ENCODE measurements at regions not wholly inside any gene's neighbourhood (a gene's known extent, or its start where the extent isn't known, plus 50 kb on each side); places are given as distances from the start of the nearest gene placed in this dataset.

- no peak for TF ChIP-seq NFXL1 (IDR thresholded peaks at IDR 0.05; ENCODE audit: borderline replicate concordance)
- no peak for TF ChIP-seq FOS (IDR thresholded peaks at IDR 0.05; ENCODE audit: borderline replicate concordance, extremely low read depth, insufficient read length)
- no peak for TF ChIP-seq TARDBP (IDR thresholded peaks at IDR 0.05; ENCODE audit: borderline replicate concordance)
- no peak for TF ChIP-seq RBBP5 (conservative IDR thresholded peaks at IDR 0.05)
- no peak for TF ChIP-seq HCFC1 (IDR thresholded peaks at IDR 0.05; ENCODE audit: low read length)
- TF ChIP-seq ZNF622 (IDR thresholded peaks at IDR 0.05) = no peak
- no peak for TF ChIP-seq IKZF2 (IDR thresholded peaks at IDR 0.05)
- intact Hi-C loops (cut with micrococcal nuclease; ENCODE audit: unreplicated experiment) (no loop called here), in situ Hi-C loops (cut with MboI) (no loop called here)
- Histone ChIP-seq H3K79me2 (ENCODE audit: control insufficient read depth, insufficient read depth, low read length) (no peaks in the 10 kb centered on the region), H3K27me3 (replicated peaks in 1 of 2; ENCODE audit: control insufficient read depth in 2 of 2, insufficient read depth in 2 of 2, low read length in 1 of 2) (no peaks in the 10 kb centered on the region), H3K36me3 (ENCODE audit: control insufficient read depth in 2 of 2, insufficient read depth in 2 of 2, low read length in 1 of 2) (no peaks in the 10 kb centered on the region), H3K4me3 (no peak overlapping the region), H3K4me2 (ENCODE audit: control insufficient read depth, insufficient read depth) (no peak overlapping the region), H2AFZ (ENCODE audit: control insufficient read depth, low read depth, low read length) (no peak overlapping the region), H4K20me1 (ENCODE audit: control insufficient read depth, insufficient read depth) (no peaks in the 10 kb centered on the region), H3K9ac (ENCODE audit: control insufficient read depth, insufficient read depth, low read length) (no peak overlapping the region), H3K27ac (ENCODE audit: control insufficient read depth, insufficient read depth) (no peak overlapping the region), H3K4me1 (ENCODE audit: control insufficient read depth, insufficient read depth, low read length) (no peaks in the 10 kb centered on the region), H3K9me3 (replicated peaks; ENCODE audit: control insufficient read depth, insufficient read depth, low read length) (no peaks in the 10 kb centered on the region)
- CTCF ChIA-PET = no interaction called here
- no TSS peak for BruUV-seq (replicated peaks)
- 43% methylated on average over 8 of the region's 8 CpGs for WGBS (ENCODE audit: insufficient coverage, insufficient replicate concordance, low lambda C conversion rate, missing lambda C conversion rate)
- FAIRE-seq (no peak), ATAC-seq (no peak), DNase-seq (ENCODE audit: low read depth, low spot score) (no peak)
- RAD21 ChIA-PET (ENCODE audit: unreplicated experiment) = no interaction called here
- SMC1A ChIA-PET (ENCODE audit: uncharacterized antibody, unreplicated experiment) = no interaction called here
- POLR2A ChIA-PET = no interaction called here
These were observed 373.8 kb upstream of the MMS22L start for GRCh38 chr6:97656706-97657350.

GRCh38 chr6:97658090-97658489 lies 375.1 kb upstream of the MMS22L start:
- DNase-seq (ENCODE audit: low read depth, low spot score) (no peak), FAIRE-seq (no peak), ATAC-seq (no peak)
- Histone ChIP-seq H3K27ac (ENCODE audit: control insufficient read depth, insufficient read depth) (no peak overlapping the region), H3K36me3 (ENCODE audit: control insufficient read depth in 2 of 2, insufficient read depth in 2 of 2, low read length in 1 of 2) (no peaks in the 10 kb centered on the region), H4K20me1 (ENCODE audit: control insufficient read depth, insufficient read depth) (no peaks in the 10 kb centered on the region), H3K27me3 (replicated peaks in 1 of 2; ENCODE audit: control insufficient read depth in 2 of 2, insufficient read depth in 2 of 2, low read length in 1 of 2) (no peaks in the 10 kb centered on the region), H3K4me3 (no peak overlapping the region), H3K79me2 (ENCODE audit: control insufficient read depth, insufficient read depth, low read length) (no peaks in the 10 kb centered on the region), H3K9ac (ENCODE audit: control insufficient read depth, insufficient read depth, low read length) (no peak overlapping the region), H3K4me2 (ENCODE audit: control insufficient read depth, insufficient read depth) (no peak overlapping the region), H3K4me1 (ENCODE audit: control insufficient read depth, insufficient read depth, low read length) (no peaks in the 10 kb centered on the region), H3K9me3 (replicated peaks; ENCODE audit: control insufficient read depth, insufficient read depth, low read length) (no peaks in the 10 kb centered on the region), H2AFZ (ENCODE audit: control insufficient read depth, low read depth, low read length) (no peak overlapping the region)
- BruUV-seq (replicated peaks) = no TSS peak
- no peak for TF ChIP-seq ASH2L (IDR thresholded peaks at IDR 0.05; ENCODE audit: borderline replicate concordance, low read depth)
- TF ChIP-seq E4F1 (IDR thresholded peaks at IDR 0.05; ENCODE audit: borderline replicate concordance, partially characterized antibody) = no peak
- no peak for TF ChIP-seq JUNB (IDR thresholded peaks at IDR 0.05)
- TF ChIP-seq PML (IDR thresholded peaks at IDR 0.05; ENCODE audit: low read length) = no peak
- in situ Hi-C loops (cut with MboI) (no loop called here), intact Hi-C loops (cut with micrococcal nuclease; ENCODE audit: unreplicated experiment) (no loop called here)
- ChIA-PET POLR2A (no interaction called here), CTCF (no interaction called here), SMC1A (ENCODE audit: uncharacterized antibody, unreplicated experiment) (no interaction called here), RAD21 (ENCODE audit: unreplicated experiment) (no interaction called here)
- WGBS (ENCODE audit: insufficient coverage, insufficient replicate concordance, low lambda C conversion rate, missing lambda C conversion rate) = 39% methylated on average over 2 of the region's 2 CpGs

Measured in GM12878 (cell line).